Stomach (tissue), 8 donors: ENCODE measurements at regions not wholly inside any gene's neighbourhood (a gene's known extent, or its start where the extent isn't known, plus 50 kb on each side); places are given as distances from the start of the nearest gene placed in this dataset.

ENCODE experiments used
- DNase-seq, 2 donors: peaks; one replicate each; pipeline versions ENCODE4 v3.0.0 to v3.0.0-alpha.2; 2013 to 2019
- H3K27ac ChIP-seq, 5 donors: fragments of 200-600 bp in 4 of 5; sonication (generic) in 4 of 5; one replicate each; pipeline ENCODE4 v1.5.1; 2013 to 2019; ENCODE audit warnings: mild to moderate bottlenecking in 1 of 5, moderate library complexity in 1 of 5
- H3K27me3 ChIP-seq, 3 donors: fragments of 200-600 bp; sonication (generic); one replicate each; pipeline ENCODE4 v1.5.1; 2017 to 2019; ENCODE audit warnings: mixed run types in 1 of 3
- H3K36me3 ChIP-seq, 4 donors: fragments of 200-600 bp; sonication (generic); 1 replicate in 3 of 4; 2 replicates in 1 of 4; pipeline ENCODE4 v1.5.1; 2016 to 2019
- H3K4me1 ChIP-seq, 4 donors: fragments of 200-600 bp; sonication (generic); one replicate each; pipeline ENCODE4 v1.5.1; 2016 to 2019
- H3K4me3 ChIP-seq, 4 donors: fragments of 200-600 bp; sonication (generic) in 3 of 4; one replicate each; pipeline ENCODE4 v1.5.1; 2016 to 2019; ENCODE audit warnings: mild to moderate bottlenecking in 1 of 4
- H3K9me3 ChIP-seq, 4 donors: fragments of 200-600 bp; sonication (generic); one replicate each; pipeline ENCODE4 v1.5.1; 2016 to 2019
- CTCF ChIP-seq, 7 experiments: fragments of 450-650 bp in 4 of 7; fragments of 200-600 bp in 3 of 7; sonication (generic) in 3 of 7; IDR thresholded peaks; one replicate each; pipeline ENCODE4 v1.5.1; 2016 to 2019; ENCODE audit warnings: antibody characterized with exemption in 7 of 7, control low read depth in 2 of 7, mild to moderate bottlenecking in 1 of 7
- EP300 ChIP-seq: sonication (generic); formaldehyde crosslinking; IDR thresholded peaks from one replicate; pipeline ENCODE4 v1.6.1; 2017; ENCODE audit warnings: antibody characterized with exemption
- POLR2A ChIP-seq, 4 donors: fragments of 450-650 bp; IDR thresholded peaks; one replicate each; pipeline ENCODE4 v1.6.1; 2016; ENCODE audit warnings: antibody characterized with exemption in 4 of 4, control low read depth in 2 of 4, mild to moderate bottlenecking in 1 of 4, moderate library complexity in 1 of 4
- POLR2AphosphoS5 ChIP-seq, 3 donors: sonication (generic); formaldehyde crosslinking; IDR thresholded peaks; one replicate each; pipeline ENCODE4 v1.6.1; 2016; ENCODE audit warnings: antibody characterized with exemption in 3 of 3
- WGBS, 5 donors: extraction: QIAGEN DNeasy Blood & Tissue Kit in 3 of 5; methylation state at CpG; one replicate each; pipeline versions ENCODE4 v1.1.5 to v1.1.7; 2013 to 2018; 5-methylcytosine and 5-hydroxymethylcytosine counted together
- intact Hi-C: fragments of 100-400 bp; cut with DNase I; formaldehyde crosslinking; loops from one replicate; pipeline ENCODE4 v1.15.1; 2023; ENCODE audit warnings: low total_unique reads
- donor health status: healthy with polysubstance abuse.
- donor health status: Bipolar disorder and iron deficiency.
- donor health status: healthy.

- no peaks in the 10 kb centered on the region for H3K36me3 ChIP-seq
- no peaks in the 10 kb centered on the region for H3K27me3 ChIP-seq
- no peak overlapping the region for H3K27ac ChIP-seq
- H3K9me3 ChIP-seq: no peaks in the 10 kb centered on the region
- DNase-seq: no peak
- no peak overlapping the region for H3K4me3 ChIP-seq
- TF ChIP-seq CTCF (IDR thresholded peaks at IDR 0.05) (no peak), EP300 (no peak), POLR2AphosphoS5 (IDR thresholded peaks at IDR 0.05) (no peak), POLR2A (IDR thresholded peaks at IDR 0.05) (no peak)
- intact Hi-C loops: no loop called here
- H3K4me1 ChIP-seq: peaks cover 0 to 18% (median 0%) of the 10 kb centered on the region in 4 donors
- 55 to 82% (median 78%) methylated on average over 4 of the region's 4 CpGs for WGBS, 5 donors
Observed at GRCh38 chr4:11908712-11909111, 480.0 kb upstream of the HS3ST1 start.

- no peak for TF ChIP-seq POLR2A (IDR thresholded peaks at IDR 0.05)
- no peak for TF ChIP-seq CTCF (IDR thresholded peaks at IDR 0.05)
- no peak for TF ChIP-seq POLR2AphosphoS5 (IDR thresholded peaks at IDR 0.05)
- TF ChIP-seq EP300: no peak
- H3K4me3 ChIP-seq: no peak overlapping the region
- no peaks in the 10 kb centered on the region for H3K36me3 ChIP-seq
- H3K27ac ChIP-seq: no peak overlapping the region
- H3K4me1 ChIP-seq: peaks cover 0 to 18% (median 0%) of the 10 kb centered on the region in 4 donors
- 70 to 80% (median 71%) methylated on average over 3 of the region's 3 CpGs for WGBS, 5 donors
- H3K9me3 ChIP-seq: no peaks in the 10 kb centered on the region
- no peak for DNase-seq
- H3K27me3 ChIP-seq: no peaks in the 10 kb centered on the region
- intact Hi-C loops: no loop called here
Observed at GRCh38 chr4:11908205-11908604, 479.5 kb upstream of the HS3ST1 start.

- intact Hi-C loops: no loop called here
- no peaks in the 10 kb centered on the region for H3K27me3 ChIP-seq
- no peak overlapping the region for H3K4me3 ChIP-seq
- peak overlapping the region in 2 of 5 donors; percentile 37 to 40 for H3K27ac ChIP-seq
- no peaks in the 10 kb centered on the region for H3K9me3 ChIP-seq
- 50 to 71% (median 67%) methylated on average over 9 of the region's 9 CpGs for WGBS, 5 donors
- no peak for DNase-seq
- no peaks in the 10 kb centered on the region for H3K36me3 ChIP-seq
- TF ChIP-seq CTCF (IDR thresholded peaks at IDR 0.05): no peak
- no peak for TF ChIP-seq POLR2AphosphoS5 (IDR thresholded peaks at IDR 0.05)
- TF ChIP-seq EP300: no peak
- TF ChIP-seq POLR2A (IDR thresholded peaks at IDR 0.05): no peak
- peaks cover 0 to 18% (median 0%) of the 10 kb centered on the region in 4 donors for H3K4me1 ChIP-seq
Observed at GRCh38 chr4:11904846-11905739, 476.4 kb upstream of the HS3ST1 start.

GRCh38 chr4:11904117-11904535 is 475.4 kb upstream of the HS3ST1 start:
- Histone ChIP-seq H3K27me3 (no peaks in the 10 kb centered on the region), H3K4me1 (peaks cover 0 to 18% (median 0%) of the 10 kb centered on the region in 4 donors), H3K9me3 (no peaks in the 10 kb centered on the region), H3K4me3 (no peak overlapping the region), H3K36me3 (no peaks in the 10 kb centered on the region), H3K27ac (peak overlapping the region in 2 of 5 donors; percentile 37 to 40)
- WGBS, 5 donors: 4 to 16% (median 14%) methylated on average over 2 of the region's 2 CpGs
- intact Hi-C loops: no loop called here
- TF ChIP-seq POLR2A (IDR thresholded peaks at IDR 0.05) (no peak), CTCF (IDR thresholded peaks at IDR 0.05) (no peak), EP300 (no peak), POLR2AphosphoS5 (IDR thresholded peaks at IDR 0.05) (peak in 2 of 3 donors; percentile 60 to 64)
- peak; percentile 55 to 76 for DNase-seq
